GM12891 (cell line): ENCODE measurements at regions not wholly inside any gene's neighbourhood (a gene's known extent, or its start where the extent isn't known, plus 50 kb on each side); places are given as distances from the start of the nearest gene placed in this dataset.

ENCODE experiments used
- DNase-seq: peaks from one replicate; pipeline ENCODE4 v3.0.0; 2011; ENCODE audit warnings: low spot score; ENCODE audit not compliant: insufficient read length
- FAIRE-seq: peaks from 2 replicates; lab custom pipeline; 2011; peaks lifted over from hg19 to GRCh38; lab: Jason Lieb, UNC
- PAX5 ChIP-seq: IDR thresholded peaks from 2 replicates; pipeline ENCODE4 v1.6.1; 2011; ENCODE audit warnings: low read length, moderate library complexity, mild to moderate bottlenecking; ENCODE audit not compliant: insufficient read depth, severe bottlenecking
- POLR2A ChIP-seq: IDR thresholded peaks from 2 replicates; pipeline ENCODE4 v1.6.1; 2011; ENCODE audit warnings: low read depth, low read length, control low read depth
- POLR2AphosphoS5 ChIP-seq: IDR thresholded peaks from 2 replicates; pipeline ENCODE4 v1.6.1; 2011; ENCODE audit warnings: low read depth, low read length, control low read depth
- POU2F2 ChIP-seq: IDR thresholded peaks from 2 replicates; pipeline ENCODE4 v1.6.1; 2011; ENCODE audit warnings: low read depth, mild to moderate bottlenecking, control low read depth, low read length, moderate library complexity
- SPI1 ChIP-seq: IDR thresholded peaks from 2 replicates; pipeline ENCODE4 v1.6.1; 2011; ENCODE audit warnings: low read depth, low read length, control low read depth
- TAF1 ChIP-seq: IDR thresholded peaks from 2 replicates; pipeline ENCODE4 v1.6.1; 2011; ENCODE audit warnings: low read depth, low read length, control low read depth

DNA sequence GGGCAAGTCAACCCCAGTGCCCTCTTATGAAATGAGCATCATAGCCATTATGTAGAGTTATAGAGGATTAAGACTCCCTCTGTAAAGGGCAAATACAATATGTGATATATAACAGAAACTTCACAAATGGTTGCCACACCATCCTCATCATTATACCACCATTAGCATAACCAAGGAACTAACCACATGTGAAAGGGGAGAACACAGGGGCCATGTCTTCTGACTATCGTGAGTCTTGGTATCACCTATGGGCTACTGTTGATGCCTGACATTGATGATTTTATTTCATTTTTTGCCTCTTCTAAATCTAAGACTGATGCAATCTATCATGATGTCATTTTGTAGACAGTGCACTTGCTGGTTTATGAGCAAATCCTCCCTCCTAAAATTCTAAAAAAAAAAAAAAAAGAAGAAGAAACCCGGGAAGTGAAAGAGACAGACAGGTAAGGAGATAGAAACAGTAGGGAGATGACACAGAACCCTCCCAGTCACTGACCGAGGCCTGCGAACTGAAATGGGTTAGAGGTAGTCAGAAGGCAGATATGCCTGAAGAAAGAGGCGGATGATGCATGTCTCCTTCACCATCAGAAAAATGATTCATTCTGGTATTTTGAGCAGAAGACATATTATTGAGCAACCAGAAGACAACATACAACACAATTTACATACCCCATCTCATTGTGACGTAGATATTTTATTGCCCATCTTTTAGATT, 266.0 kb downstream of the DMAC1 start:
- DNase-seq (no peak), FAIRE-seq (no peak)
- TF ChIP-seq POU2F2: no peak
- no peak for TF ChIP-seq POLR2A
- TF ChIP-seq POLR2AphosphoS5: no peak
- no peak for TF ChIP-seq SPI1
- no peak for TF ChIP-seq TAF1
- TF ChIP-seq PAX5: no peak

DNA sequence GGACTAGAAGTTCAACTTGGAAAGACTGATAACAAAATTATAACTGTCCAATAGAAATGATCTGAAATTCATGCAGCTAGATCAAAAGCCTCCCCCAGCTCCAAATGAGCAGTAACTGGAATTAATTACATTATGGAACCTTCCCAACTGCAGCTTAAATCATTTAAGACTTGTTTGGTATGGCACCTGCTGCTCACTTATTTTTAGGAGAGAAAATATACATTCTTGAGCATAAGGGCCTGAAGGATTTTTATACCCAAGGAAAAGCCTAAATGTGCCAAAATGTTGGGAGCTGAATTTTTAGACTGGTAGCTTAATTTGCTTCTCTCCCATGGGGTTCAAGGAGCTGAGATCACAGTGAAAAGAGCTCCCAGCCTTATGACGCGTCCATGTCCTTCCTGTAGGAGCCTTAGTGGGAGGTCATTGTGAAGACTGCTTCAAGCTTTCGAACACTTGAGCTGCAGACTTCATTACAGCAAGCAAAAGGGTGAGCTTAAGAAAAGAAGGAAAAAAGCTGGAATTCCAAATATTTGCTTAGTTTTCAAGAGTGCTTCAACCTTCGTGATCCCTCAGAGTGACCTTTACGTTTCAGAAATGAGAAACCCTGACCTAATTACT, 276.0 kb downstream of the DMAC1 start:
- DNase-seq: no peak
- TF ChIP-seq TAF1 (no peak), PAX5 (no peak), POU2F2 (no peak), POLR2A (no peak), SPI1 (no peak), POLR2AphosphoS5 (no peak)
- no peak for FAIRE-seq

DNA sequence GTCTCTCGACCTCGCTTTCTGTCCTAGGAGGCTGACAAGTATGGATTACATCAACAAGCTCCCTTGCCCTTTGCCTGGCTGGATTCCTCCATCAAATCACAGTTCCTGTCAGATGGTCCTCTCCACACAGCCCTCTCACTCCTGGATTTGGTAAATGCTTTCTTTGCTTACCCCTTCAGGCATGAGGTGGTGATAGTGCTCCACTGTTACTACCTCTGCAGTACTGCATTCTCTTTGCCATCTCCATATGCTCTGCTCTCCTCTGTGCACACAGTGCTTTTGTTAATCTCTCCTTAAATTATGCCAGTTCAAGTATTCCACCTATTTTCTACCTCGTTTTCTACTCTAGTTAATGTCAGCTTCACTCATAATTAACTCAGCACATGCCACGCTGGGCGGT, 279.2 kb downstream of the DMAC1 start:
- TF ChIP-seq SPI1 (no peak), POLR2AphosphoS5 (no peak), PAX5 (no peak), TAF1 (no peak), POLR2A (no peak), POU2F2 (no peak)
- FAIRE-seq: no peak
- DNase-seq: no peak

DNA sequence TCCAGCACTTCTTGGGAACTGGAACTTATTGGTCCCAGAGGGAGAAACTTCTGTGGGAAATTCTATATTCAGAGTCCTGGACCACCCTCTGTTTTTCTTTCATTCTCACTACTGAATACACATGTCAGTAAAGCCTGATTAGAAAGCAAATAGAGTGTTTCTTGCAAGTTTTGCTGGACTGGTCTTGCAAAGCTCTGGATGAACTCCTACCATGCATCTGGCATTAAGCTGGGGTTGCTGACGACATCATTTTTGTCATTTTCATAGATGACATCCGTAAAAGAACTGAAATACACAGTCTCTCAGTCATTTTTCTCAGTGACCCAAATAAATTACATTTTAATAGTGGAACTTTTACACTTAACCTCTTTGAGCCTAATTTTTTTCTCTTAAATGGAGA, 283.2 kb downstream of the DMAC1 start:
- TF ChIP-seq TAF1: no peak
- no peak for TF ChIP-seq POU2F2
- no peak for TF ChIP-seq POLR2A
- TF ChIP-seq PAX5: no peak
- TF ChIP-seq POLR2AphosphoS5: no peak
- no peak for TF ChIP-seq SPI1
- DNase-seq (no peak), FAIRE-seq (no peak)

DNA sequence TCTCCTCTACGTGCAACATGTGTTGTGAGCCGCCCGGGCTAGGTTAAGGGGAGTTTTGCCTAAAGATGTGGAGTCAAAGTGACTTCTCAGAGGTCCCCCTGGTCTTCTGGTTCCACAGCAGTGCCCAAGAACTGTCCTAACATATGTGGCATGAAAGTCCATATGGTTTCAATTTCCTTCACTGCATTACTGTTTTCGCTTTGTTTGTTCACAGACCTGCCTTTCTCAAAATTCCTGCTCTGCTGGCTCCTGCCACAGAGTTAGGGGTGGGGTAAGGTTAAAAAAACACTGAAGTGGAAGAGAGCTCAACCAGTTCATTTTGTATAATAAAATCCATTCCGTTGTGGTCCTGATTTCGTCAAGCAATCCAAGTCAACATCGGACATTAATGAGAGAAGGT, 289.4 kb downstream of the DMAC1 start:
- FAIRE-seq (no peak), DNase-seq (no peak)
- TF ChIP-seq POLR2AphosphoS5 (no peak), POU2F2 (no peak), PAX5 (no peak), SPI1 (no peak), POLR2A (no peak), TAF1 (no peak)

DNA sequence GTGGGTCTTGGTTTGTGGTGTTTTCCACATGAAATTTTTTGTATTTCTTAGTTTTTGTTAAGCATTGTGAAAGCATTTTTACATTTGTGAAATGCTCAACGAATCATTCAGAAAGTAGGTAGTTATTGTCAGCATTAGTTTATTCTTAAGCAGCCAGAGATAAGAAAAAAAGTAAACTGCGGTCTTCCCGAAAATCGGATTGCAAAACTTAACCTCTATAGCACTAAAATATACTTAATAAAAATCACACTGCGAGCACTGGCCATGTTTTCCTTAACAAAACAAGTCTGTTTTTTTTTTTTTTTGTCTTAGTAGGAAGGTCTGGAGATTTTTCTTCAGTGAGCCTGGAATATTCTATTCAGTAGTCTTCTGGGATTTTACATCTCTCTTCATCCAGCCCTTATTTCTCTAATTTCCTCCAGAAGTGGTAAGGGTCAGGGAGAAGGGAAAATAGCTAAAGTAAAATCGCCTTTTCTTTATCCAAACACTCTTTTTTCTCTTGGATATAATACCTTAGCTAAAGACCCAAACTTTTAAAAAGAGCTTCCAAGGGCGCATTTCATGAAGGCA, 289.9 kb downstream of the DMAC1 start:
- FAIRE-seq: no peak
- DNase-seq: no peak
- no peak for TF ChIP-seq SPI1

DNA sequence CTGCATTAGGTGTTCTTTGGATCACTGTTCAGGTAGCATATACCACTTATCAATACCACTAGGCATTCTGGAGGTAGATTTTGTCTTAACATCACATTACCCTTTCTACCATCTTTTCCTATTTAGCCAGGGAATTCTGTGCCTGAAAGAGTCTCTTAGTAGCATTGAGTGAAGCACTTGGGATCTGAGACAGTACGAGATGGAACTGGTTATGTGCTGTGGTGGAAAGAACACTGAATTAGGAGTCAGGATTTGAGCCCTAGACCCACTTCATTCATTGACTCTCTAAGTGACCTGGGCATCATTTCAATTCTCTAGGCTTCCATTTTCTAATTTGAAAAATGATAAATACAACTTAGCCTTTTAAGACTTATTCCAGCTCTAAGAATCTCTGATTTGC, 291.1 kb downstream of the DMAC1 start:
- FAIRE-seq (no peak), DNase-seq (no peak)
- TF ChIP-seq SPI1: no peak
- TF ChIP-seq POU2F2: no peak
- TF ChIP-seq POLR2A: no peak
- TF ChIP-seq TAF1: no peak
- no peak for TF ChIP-seq POLR2AphosphoS5
- no peak for TF ChIP-seq PAX5

DNA sequence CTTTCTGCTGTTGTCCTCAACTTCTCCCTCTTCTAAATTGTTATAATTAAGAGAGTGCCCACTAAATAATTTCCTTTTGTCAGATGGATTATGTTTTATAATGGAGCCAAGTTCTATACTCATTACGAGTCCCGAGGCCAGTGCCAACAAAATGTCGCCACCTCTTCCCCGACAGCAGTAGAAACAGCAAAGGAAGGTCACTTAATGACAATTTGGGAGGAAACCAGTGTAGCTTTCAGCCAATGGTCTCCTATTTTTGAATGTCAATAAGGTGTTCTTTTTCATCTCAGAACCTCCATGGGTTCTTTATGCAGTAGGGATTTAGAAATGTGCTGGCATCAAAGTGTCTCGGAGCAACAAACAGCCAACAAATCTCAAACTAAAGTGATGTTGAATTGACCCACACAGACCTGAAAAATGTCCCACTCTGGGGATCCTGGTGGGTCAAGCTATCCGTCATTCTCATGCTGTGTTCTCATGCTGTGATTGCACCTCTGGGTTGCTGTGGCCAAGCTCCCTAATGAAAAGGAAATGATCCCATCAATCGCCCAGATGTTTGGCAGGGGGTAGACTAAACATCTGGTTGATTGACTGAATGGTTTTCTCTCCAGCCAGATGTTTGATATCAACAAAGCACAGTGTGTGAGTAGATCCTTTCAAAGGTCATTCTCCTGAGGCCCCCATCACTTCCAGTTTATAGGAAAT, 291.9 kb downstream of the DMAC1 start:
- FAIRE-seq: no peak

DNA sequence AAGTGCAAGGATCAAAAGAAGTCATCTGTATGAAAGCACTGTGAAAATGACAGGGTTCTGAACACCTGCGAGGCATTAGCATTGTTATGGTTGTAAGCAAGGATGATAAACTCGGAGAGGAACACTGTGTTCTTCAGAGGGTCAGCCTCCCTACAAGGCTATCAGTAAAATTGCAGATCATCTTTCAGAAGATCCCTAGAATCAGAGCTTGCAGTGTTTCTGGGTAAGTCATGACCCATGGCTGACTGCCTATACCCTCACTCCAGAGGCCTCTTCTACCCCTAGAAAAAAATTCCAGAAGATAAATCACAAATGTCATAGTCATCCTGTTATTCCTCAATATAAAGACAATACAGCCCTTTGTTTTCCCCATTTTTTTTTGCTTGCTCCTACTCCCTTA, 292.6 kb downstream of the DMAC1 start:
- DNase-seq: no peak
- no peak for FAIRE-seq
- TF ChIP-seq PAX5: no peak
- TF ChIP-seq POLR2A: no peak
- no peak for TF ChIP-seq POLR2AphosphoS5
- no peak for TF ChIP-seq SPI1
- no peak for TF ChIP-seq POU2F2
- TF ChIP-seq TAF1: no peak

More for the DNA sequence above, 291.9 kb downstream of the DMAC1 start:
- TF ChIP-seq POLR2A (no peak), POU2F2 (no peak), POLR2AphosphoS5 (no peak), SPI1 (no peak), TAF1 (no peak), PAX5 (no peak)
- no peak for DNase-seq
